ENCODE measurements at regions not wholly inside any gene's neighbourhood (a gene's known extent, or its start where the extent isn't known, plus 50 kb on each side); places are given as distances from the start of the nearest gene placed in this dataset.

GRCh38 chr2:107006836-107007235 is 120.9 kb upstream of the ST6GAL2 start:
- Histone ChIP-seq H4K20me1 (replicated peaks; ENCODE audit: control insufficient read depth, insufficient read depth, low read length) (no peaks in the 10 kb centered on the region), H3K4me3 (no peak overlapping the region), H3K27me3 (ENCODE audit: control insufficient read depth in 2 of 2, insufficient read depth in 2 of 2, low read length in 2 of 2) (no peaks in the 10 kb centered on the region), H3K4me1 (replicated peaks in 1 of 2; ENCODE audit: control insufficient read depth in 2 of 2, insufficient read depth in 2 of 2, low read length in 2 of 2) (no peaks in the 10 kb centered on the region), H2AFZ (ENCODE audit: low read depth, low read length) (no peak overlapping the region), H3K36me3 (ENCODE audit: control insufficient read depth, insufficient read depth, low read length) (no peaks in the 10 kb centered on the region), H3K27ac (ENCODE audit: extremely low read depth, low read depth, low read length) (no peak overlapping the region), H3K79me2 (ENCODE audit: control insufficient read depth, insufficient read depth, low read length) (no peaks in the 10 kb centered on the region), H3K4me2 (ENCODE audit: insufficient read depth, low read length) (no peak overlapping the region), H3K9me1 (ENCODE audit: control insufficient read depth, insufficient read depth, low read length) (no peaks in the 10 kb centered on the region), H3K9me3 (replicated peaks; ENCODE audit: control insufficient read depth, insufficient read depth, low read depth, low read length) (no peaks in the 10 kb centered on the region), H3K9ac (ENCODE audit: insufficient read depth in 1 of 2, low read depth in 2 of 2, low read length in 2 of 2) (no peak overlapping the region)
- intact Hi-C loops (cut with micrococcal nuclease), result no loop called here
- FAIRE-seq (no peak), DNase-seq (ENCODE audit: extremely low read depth in 1 of 4, low spot score in 3 of 4) (no peak), ATAC-seq (no peak)
- in situ Hi-C loops (cut with MboI), result no loop called here
- ChIA-PET POLR2A (no interaction called here), CTCF (ENCODE audit: low intra/inter-chr PET ratio) (no interaction called here)
- TF ChIP-seq OTX1 (CRISPR knock-in tag; IDR thresholded peaks at IDR 0.05) (no peak), PREB (CRISPR knock-in tag; IDR thresholded peaks at IDR 0.05) (no peak)
- no TSS peak for BruUV-seq (replicated peaks)
- 3% methylated on average over 2 of the region's 2 CpGs for WGBS (ENCODE audit: insufficient coverage, low coverage, missing lambda C conversion rate)

GRCh38 chr2:107007927-107008326 is 122.0 kb upstream of the ST6GAL2 start:
- H3K36me3 ChIP-seq (ENCODE audit: control insufficient read depth, insufficient read depth, low read length), result no peaks in the 10 kb centered on the region
- intact Hi-C loops (cut with micrococcal nuclease), result no loop called here
- WGBS (ENCODE audit: insufficient coverage, low coverage, missing lambda C conversion rate), result 4% methylated on average over 3 of the region's 3 CpGs
- no peaks in the 10 kb centered on the region for H3K79me2 ChIP-seq (ENCODE audit: control insufficient read depth, insufficient read depth, low read length)
- no TSS peak for BruUV-seq (replicated peaks)
- no peak overlapping the region for H3K9ac ChIP-seq (ENCODE audit: insufficient read depth in 1 of 2, low read depth in 2 of 2, low read length in 2 of 2)
- no peaks in the 10 kb centered on the region for H3K27me3 ChIP-seq (ENCODE audit: control insufficient read depth in 2 of 2, insufficient read depth in 2 of 2, low read length in 2 of 2)
- H3K4me1 ChIP-seq (replicated peaks in 1 of 2; ENCODE audit: control insufficient read depth in 2 of 2, insufficient read depth in 2 of 2, low read length in 2 of 2), result no peaks in the 10 kb centered on the region
- H3K9me1 ChIP-seq (ENCODE audit: control insufficient read depth, insufficient read depth, low read length), result no peaks in the 10 kb centered on the region
- ATAC-seq (no peak), DNase-seq (ENCODE audit: extremely low read depth in 1 of 4, low spot score in 3 of 4) (no peak), FAIRE-seq (no peak)
- in situ Hi-C loops (cut with MboI), result no loop called here
- H4K20me1 ChIP-seq (replicated peaks; ENCODE audit: control insufficient read depth, insufficient read depth, low read length), result no peaks in the 10 kb centered on the region
- H3K27ac ChIP-seq (ENCODE audit: extremely low read depth, low read depth, low read length), result no peak overlapping the region
- H2AFZ ChIP-seq (ENCODE audit: low read depth, low read length), result no peak overlapping the region
- no peak overlapping the region for H3K4me3 ChIP-seq
- H3K4me2 ChIP-seq (ENCODE audit: insufficient read depth, low read length), result no peak overlapping the region
- CTCF ChIA-PET (ENCODE audit: low intra/inter-chr PET ratio), result no interaction called here
- POLR2A ChIA-PET, result no interaction called here
- no peaks in the 10 kb centered on the region for H3K9me3 ChIP-seq (replicated peaks; ENCODE audit: control insufficient read depth, insufficient read depth, low read depth, low read length)
- TF ChIP-seq REST (IDR thresholded peaks at IDR 0.05; ENCODE audit: borderline replicate concordance) (no peak), REST (CRISPR knock-in tag; IDR thresholded peaks at IDR 0.05; ENCODE audit: low read depth) (no peak), KDM5B (IDR thresholded peaks at IDR 0.05; ENCODE audit: insufficient replicate concordance, low read depth, low read length) (no peak)

Measured in K562 (cell line).